H1 (cell line): ENCODE measurements at regions not wholly inside any gene's neighbourhood (a gene's known extent, or its start where the extent isn't known, plus 50 kb on each side); places are given as distances from the start of the nearest gene placed in this dataset. TPM values are rescaled to one million over a fixed set of nuclear protein-coding genes. Genes with fewer than 3 reads are reported as not detected.
"Not testable (repeated sequence)": the region's sequence is repeated elsewhere in the genome, so short reads cannot be mapped to it uniquely, and the experiment has no call there.

Experiments used
- CTCF ChIA-PET: fragments of 300-600 bp; sonication (Branson Sonifier 250); formaldehyde crosslinking; loops from one replicate; lab custom pipeline; 2021; ENCODE audit not compliant: partially characterized antibody; lab: Charles Lee
- POLR2A ChIA-PET: fragments of 300-600 bp; sonication (Branson Sonifier 250); formaldehyde crosslinking; loops from one replicate; lab custom pipeline; 2021; ENCODE audit warnings: inconsistent platforms; ENCODE audit not compliant: partially characterized antibody; lab: Charles Lee
- DNase-seq, 2 experiments: peaks; one replicate each; pipeline versions ENCODE4 v3.0.0 to v3.0.0-alpha.2; 2010 to 2022; ENCODE audit warnings: low spot score in 2 of 2, low read depth in 1 of 2, mixed read lengths in 1 of 2
- FAIRE-seq: peaks from 2 replicates; lab custom pipeline; 2011; peaks lifted over from hg19 to GRCh38; lab: Jason Lieb, UNC
- H2AFZ ChIP-seq: 2 replicates; pipeline ENCODE4 v1.8.1; 2012; ENCODE audit warnings: low read length, inconsistent platforms
- H2AK5ac ChIP-seq: 2 replicates; pipeline ENCODE4 v1.6.1; 2013; ENCODE audit warnings: low read depth, low read length
- H2BK120ac ChIP-seq: replicated peaks from 2 replicates; pipeline ENCODE3; 2013; ENCODE audit warnings: low read depth, low read length, inconsistent platforms
- H2BK12ac ChIP-seq: 2 replicates; pipeline ENCODE4 v1.6.1; 2013; ENCODE audit warnings: low read depth, low read length
- H2BK15ac ChIP-seq: 2 replicates; pipeline ENCODE4 v1.6.1; 2013; ENCODE audit warnings: low read length
- H2BK20ac ChIP-seq: 2 replicates; pipeline ENCODE4 v1.6.1; 2013; ENCODE audit warnings: low read length
- H2BK5ac ChIP-seq: 2 replicates; pipeline ENCODE4 v1.6.1; 2013; ENCODE audit warnings: low read depth, low read length
- H3K14ac ChIP-seq: 2 replicates; pipeline ENCODE4 v1.6.1; 2013; ENCODE audit warnings: inconsistent platforms; ENCODE audit not compliant: insufficient read length
- H3K18ac ChIP-seq: 2 replicates; pipeline ENCODE4 v1.6.1; 2013; ENCODE audit warnings: low read length; ENCODE audit errors: extremely low read depth
- H3K23ac ChIP-seq: 2 replicates; pipeline ENCODE4 v1.6.1; 2013; ENCODE audit warnings: inconsistent platforms; ENCODE audit not compliant: insufficient read length
- H3K23me2 ChIP-seq: 2 replicates; pipeline ENCODE4 v1.6.1; 2013; ENCODE audit warnings: low read depth, low read length
- H3K27ac ChIP-seq: 2 replicates; pipeline ENCODE4 v1.6.1; 2011; ENCODE audit warnings: low read depth, low read length, inconsistent platforms
- H3K27me3 ChIP-seq, 4 experiments: replicated peaks in 1 of 4; 1 replicate in 1 of 4; 2 replicates in 3 of 4; pipeline versions ENCODE4 v1.6.1 to v1.8.1; 2011 to 2013; ENCODE audit warnings: low read length in 3 of 4, mild to moderate bottlenecking in 3 of 4, inconsistent platforms in 2 of 4, mixed read lengths in 2 of 4, moderate library complexity in 1 of 4; ENCODE audit not compliant: control insufficient read depth in 3 of 4, insufficient read depth in 3 of 4; ENCODE audit errors: extremely low read depth in 1 of 4
- H3K36me3 ChIP-seq, 4 experiments: 2 replicates each; pipeline versions ENCODE4 v1.6.1 to v1.8.1; 2011 to 2013; ENCODE audit warnings: mild to moderate bottlenecking in 4 of 4, low read length in 3 of 4, moderate library complexity in 2 of 4, control low read depth in 1 of 4, inconsistent platforms in 1 of 4; ENCODE audit not compliant: insufficient read depth in 4 of 4, control insufficient read depth in 2 of 4
- H3K4ac ChIP-seq: replicated peaks from 2 replicates; pipeline ENCODE3; 2013; ENCODE audit warnings: low read length, low read depth, mixed read lengths, inconsistent platforms; ENCODE audit not compliant: insufficient read length
- H3K4me1 ChIP-seq, 4 experiments: replicated peaks in 1 of 4; 1 replicate in 1 of 4; 2 replicates in 3 of 4; pipeline versions ENCODE4 v1.6.1 to v1.8.1; 2011 to 2013; ENCODE audit warnings: low read length in 3 of 4, inconsistent platforms in 2 of 4, mixed read lengths in 1 of 4; ENCODE audit not compliant: insufficient read depth in 4 of 4, control insufficient read depth in 3 of 4
- H3K4me2 ChIP-seq, 2 experiments: 2 replicates each; pipeline versions ENCODE4 v1.6.1 to v1.8.1; 2011 to 2013; ENCODE audit warnings: low read depth in 2 of 2, low read length in 2 of 2, control low read depth in 1 of 2, inconsistent platforms in 1 of 2, mild to moderate bottlenecking in 1 of 2; ENCODE audit not compliant: insufficient read depth in 1 of 2
- H3K4me3 ChIP-seq, 4 experiments: fragments of 200-600, 300-600 bp in 1 of 4; sonication (generic), shearing (Covaris generic), sonication (Bioruptor Twin) in 1 of 4; 2 replicates each; pipeline versions ENCODE4 v1.5.1 to v1.8.1; 2011 to 2016; ENCODE audit warnings: low read length in 4 of 4, low read depth in 3 of 4, control low read depth in 2 of 4, inconsistent platforms in 2 of 4, mild to moderate bottlenecking in 2 of 4, mixed read lengths in 1 of 4, moderate library complexity in 1 of 4; ENCODE audit not compliant: insufficient read depth in 2 of 4; ENCODE audit errors: extremely low read depth in 1 of 4
- H3K56ac ChIP-seq: replicated peaks from 2 replicates; pipeline ENCODE3; 2013; ENCODE audit warnings: low read depth, mild to moderate bottlenecking, mixed read lengths, low read length, inconsistent platforms; ENCODE audit not compliant: insufficient read length
- H3K79me1 ChIP-seq: 2 replicates; pipeline ENCODE4 v1.6.1; 2013; ENCODE audit warnings: low read depth, low read length, control low read depth
- H3K79me2 ChIP-seq, 2 experiments: 2 replicates each; pipeline versions ENCODE4 v1.6.1 to v1.8.1; 2012 to 2013; ENCODE audit warnings: low read length in 2 of 2, mild to moderate bottlenecking in 2 of 2, inconsistent platforms in 1 of 2; ENCODE audit not compliant: insufficient read depth in 2 of 2, control insufficient read depth in 1 of 2
- H3K9ac ChIP-seq, 4 experiments: replicated peaks in 1 of 4; 1 replicate in 1 of 4; 2 replicates in 3 of 4; pipeline versions ENCODE4 v1.6.1 to v1.8.1; 2011 to 2013; ENCODE audit warnings: low read depth in 3 of 4, low read length in 3 of 4, control low read depth in 2 of 4, mild to moderate bottlenecking in 2 of 4, moderate library complexity in 2 of 4, inconsistent platforms in 1 of 4; ENCODE audit errors: extremely low read depth in 1 of 4
- H3K9me3 ChIP-seq, 2 experiments: 2 replicates each; pipeline versions ENCODE4 v1.6.1 to v1.8.1; 2012 to 2013; ENCODE audit warnings: mild to moderate bottlenecking in 2 of 2, moderate library complexity in 2 of 2, control low read depth in 1 of 2, inconsistent platforms in 1 of 2, low read depth in 1 of 2, low read length in 1 of 2, mixed read lengths in 1 of 2; ENCODE audit not compliant: insufficient read depth in 2 of 2
- H4K20me1 ChIP-seq, 2 experiments: replicated peaks in 1 of 2; 2 replicates each; pipeline versions ENCODE3 to v1.8.1; 2011 to 2013; ENCODE audit warnings: inconsistent platforms in 2 of 2, low read length in 2 of 2, mild to moderate bottlenecking in 1 of 2; ENCODE audit not compliant: insufficient read depth in 2 of 2, control insufficient read depth in 1 of 2
- H4K5ac ChIP-seq: 2 replicates; pipeline ENCODE4 v1.6.1; 2013; ENCODE audit warnings: low read length, low read depth, mixed read lengths, inconsistent platforms; ENCODE audit not compliant: insufficient read length
- H4K8ac ChIP-seq: 2 replicates; pipeline ENCODE4 v1.8.0; 2013; ENCODE audit warnings: mild to moderate bottlenecking, moderate library complexity, low read length, inconsistent platforms; ENCODE audit not compliant: insufficient read depth; ENCODE audit errors: extremely low read depth
- H4K91ac ChIP-seq: replicated peaks from 2 replicates; pipeline ENCODE3; 2013; ENCODE audit warnings: low read length, mixed read lengths, inconsistent platforms; ENCODE audit not compliant: insufficient read length
- WGBS, 2 experiments: shearing (Covaris generic) in 1 of 2; methylation state at CpG; one replicate each; pipeline versions ENCODE4 v1.1.6 to v1.1.7; 2013 to 2015; ENCODE audit warnings: low lambda C conversion rate in 2 of 2, mixed read lengths in 2 of 2, inconsistent platforms in 1 of 2, low coverage in 1 of 2, missing lambda C conversion rate in 1 of 2; ENCODE audit not compliant: insufficient replicate concordance in 2 of 2, insufficient coverage in 1 of 2, insufficient read length in 1 of 2; ENCODE audit errors: extremely low coverage in 1 of 2, missing lambda C conversion rate in 1 of 2; 5-methylcytosine and 5-hydroxymethylcytosine counted together
- small RNA-seq: library from polyadenylated mRNA; stranded (forward); fragments of <200 nt; extraction: miRNeasy Mini kit (QIAGEN cat#:217004); gene quantifications from one replicate; pipeline ENCODE3, GENCODE V24; 2013; ENCODE audit not compliant: insufficient read depth

DNA sequence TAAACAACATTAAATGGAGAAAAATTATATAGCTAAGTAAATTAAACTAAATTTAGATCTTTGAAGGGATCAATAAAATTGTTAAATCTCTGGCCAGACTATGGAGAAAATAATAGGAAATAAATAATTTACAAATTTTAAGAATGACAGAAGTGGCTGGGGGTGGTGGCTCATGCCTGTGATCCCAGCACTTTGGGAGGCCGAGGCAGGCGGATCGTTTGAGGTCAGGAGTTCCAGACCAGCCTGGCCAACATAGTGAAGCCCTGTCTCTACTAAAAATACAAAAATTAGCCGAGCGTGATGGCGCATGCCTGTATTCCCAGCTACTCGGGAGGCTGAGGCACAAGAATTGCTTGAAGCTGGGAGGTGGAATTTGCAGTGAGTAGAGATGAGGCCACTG is 58.6 kb upstream of the ANKRD20A1 start:
- H4K8ac ChIP-seq, H2BK15ac ChIP-seq, H2BK12ac ChIP-seq, H3K18ac ChIP-seq, FAIRE-seq, H4K91ac ChIP-seq, H2BK5ac ChIP-seq, H4K5ac ChIP-seq, H3K79me1 ChIP-seq, H3K4me3 ChIP-seq, H3K9ac ChIP-seq, H3K14ac ChIP-seq, H3K4me1 ChIP-seq, H3K79me2 ChIP-seq, H3K23ac ChIP-seq, H2AK5ac ChIP-seq, H4K20me1 ChIP-seq, POLR2A ChIA-PET, H2BK20ac ChIP-seq, H3K4me2 ChIP-seq, H3K56ac ChIP-seq, H3K27me3 ChIP-seq, H3K23me2 ChIP-seq, CTCF ChIA-PET, H2AFZ ChIP-seq, H3K27ac ChIP-seq, H3K9me3 ChIP-seq, H2BK120ac ChIP-seq, H3K4ac ChIP-seq, H3K36me3 ChIP-seq: not testable (repeated sequence)
- 95% methylated on average over 7 of the region's 7 CpGs; no CpG with 5 or more reads in 1 of the 2 experiments for WGBS, 2 experiments
- DNase-seq: peak in 1 of 2 experiments; percentile 30

Small RNA genes in the stretch of these regions (small RNA-seq; reads per million reads assigned to genes)
- gene AL627230.1 (not detected), gene AL627230.3 (not detected), gene AL627230.5 (not detected), gene AL627230.6 (not detected), gene AL627230.8 (not detected), gene FAM27B (not detected), gene RF00156 (not detected), gene RN7SL787P (not detected)
